AG04449 (cell line): ENCODE measurements at regions not wholly inside any gene's neighbourhood (a gene's known extent, or its start where the extent isn't known, plus 50 kb on each side); places are given as distances from the start of the nearest gene placed in this dataset.

Experiments used
- CTCF ChIA-PET: fragments of 350-600 bp; formaldehyde crosslinking; extraction: SDS; loops from one replicate; lab custom pipeline; 2021; ENCODE audit warnings: antibody characterized with exemption; lab: Yijun Ruan, JAX
- POLR2A ChIA-PET: fragments of 400-600, 350-600 bp; formaldehyde crosslinking; extraction: SDS; loops from one replicate; lab custom pipeline; 2020; ENCODE audit warnings: antibody characterized with exemption, inconsistent platforms; lab: Yijun Ruan, JAX
- DNase-seq: peaks from one replicate; pipeline ENCODE4 v3.0.0-alpha.2; 2010; ENCODE audit warnings: low read depth, low spot score
- H3K4me3 ChIP-seq: 2 replicates; pipeline ENCODE4 v1.5.1; 2011; ENCODE audit warnings: low read depth, mild to moderate bottlenecking, control low read depth, low read length
- CTCF ChIP-seq: IDR thresholded peaks from one replicate; pipeline ENCODE4 v1.5.1; 2011; ENCODE audit warnings: mild to moderate bottlenecking, moderate library complexity, low read length, control low read depth, inconsistent platforms; ENCODE audit not compliant: insufficient read depth; ENCODE audit errors: missing control alignments

- CTCF ChIA-PET, result no interaction called here
These were observed 557.0 kb downstream of the HAO1 start for GRCh38 chr20:7383216-7383615.

DNA sequence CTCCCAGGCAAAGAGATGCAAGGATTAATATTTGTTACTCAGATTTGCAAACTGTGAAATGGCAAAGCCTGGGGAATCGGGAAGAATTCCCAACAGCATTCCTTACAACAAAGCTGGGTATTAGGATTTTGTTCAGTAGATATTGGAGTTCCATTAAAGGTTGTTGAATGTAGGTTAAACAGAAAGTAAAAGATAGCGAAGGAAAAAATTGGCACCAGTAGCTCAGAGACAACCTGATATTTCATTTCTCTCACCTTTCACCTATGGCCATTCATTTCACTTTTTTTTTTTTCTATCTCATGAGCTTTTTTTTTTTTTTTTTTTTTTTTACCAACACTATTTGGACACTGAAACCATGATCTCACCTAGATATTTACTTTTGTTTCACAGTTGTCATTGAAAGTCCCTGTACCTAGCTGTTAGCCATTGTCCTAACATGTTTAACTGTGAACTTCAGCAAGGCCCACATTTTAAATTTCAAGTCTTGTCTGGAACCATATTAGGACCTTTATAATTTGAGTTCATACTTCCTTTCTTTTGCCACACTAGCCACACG lies 552.5 kb downstream of the HAO1 start:
- H3K4me3 ChIP-seq, result no peak overlapping the region
- no peak for DNase-seq
- no peak for TF ChIP-seq CTCF
- CTCF ChIA-PET, result no interaction called here
- POLR2A ChIA-PET, result no interaction called here

More at GRCh38 chr20:7383216-7383615, 557.0 kb downstream of the HAO1 start:
- no peak overlapping the region for H3K4me3 ChIP-seq
- TF ChIP-seq CTCF, result no peak
- POLR2A ChIA-PET, result no interaction called here
- DNase-seq, result no peak

DNA sequence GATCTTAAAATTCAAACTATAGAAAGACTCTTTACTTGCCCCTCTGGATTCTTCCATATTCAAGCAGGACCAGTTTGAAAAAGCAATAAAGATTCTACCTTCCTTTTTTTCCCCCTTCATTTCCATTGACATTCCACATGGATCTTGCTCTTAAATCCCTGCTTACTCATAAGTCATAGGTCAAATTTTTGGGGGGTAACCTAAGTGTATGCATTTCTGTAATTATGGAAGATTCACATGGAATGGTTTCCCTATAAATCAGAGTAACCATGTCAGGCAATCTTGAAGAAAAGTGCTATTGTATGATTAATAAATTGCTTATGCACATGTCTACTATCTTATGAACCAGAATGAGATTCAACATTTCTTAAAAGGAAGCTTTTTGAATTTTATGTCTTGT lies 551.0 kb downstream of the HAO1 start:
- no peak for DNase-seq
- ChIA-PET CTCF (no interaction called here), POLR2A (no interaction called here)
- no peak for TF ChIP-seq CTCF
- no peak overlapping the region for H3K4me3 ChIP-seq

GRCh38 chr20:7392542-7393206 lies 547.6 kb downstream of the HAO1 start:
- ChIA-PET POLR2A (no interaction called here), CTCF (interaction anchor here (1.3 kb wide), 1 partner anchor 16 kb away, joined by 3 read pairs; no protein-coding TSS in a partner anchor)
- no peak for TF ChIP-seq CTCF
- no peak for DNase-seq
- no peak overlapping the region for H3K4me3 ChIP-seq

DNA sequence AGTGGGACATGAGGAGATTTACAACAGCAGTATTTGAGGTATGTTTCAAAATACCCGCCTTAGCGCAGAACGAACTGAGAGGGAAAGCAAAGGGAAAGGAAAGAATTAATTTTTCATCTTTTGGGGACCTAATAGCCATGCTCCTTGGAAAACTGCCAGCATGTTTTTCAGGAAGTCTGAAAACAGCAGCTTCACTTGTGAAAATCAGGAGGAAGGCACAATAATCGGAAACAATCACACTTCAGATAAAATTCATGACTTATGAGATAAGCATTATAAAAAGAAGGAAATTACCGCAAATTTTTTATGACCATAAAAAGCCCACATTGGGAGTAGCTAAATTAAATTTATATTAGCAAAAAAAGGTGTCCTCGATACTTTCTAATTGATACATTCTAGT lies 541.1 kb downstream of the HAO1 start:
- TF ChIP-seq CTCF, result no peak
- ChIA-PET POLR2A (no interaction called here), CTCF (no interaction called here)
- no peak overlapping the region for H3K4me3 ChIP-seq
- DNase-seq, result no peak

GRCh38 chr20:7399575-7399974 lies 540.7 kb downstream of the HAO1 start:
- CTCF ChIA-PET, result no interaction called here
- no peak for DNase-seq
- no peak for TF ChIP-seq CTCF
- POLR2A ChIA-PET, result no interaction called here
- H3K4me3 ChIP-seq, result no peak overlapping the region
